AG10803 (cell line): ENCODE measurements at regions not wholly inside any gene's neighbourhood (a gene's known extent, or its start where the extent isn't known, plus 50 kb on each side); places are given as distances from the start of the nearest gene placed in this dataset.

Experiments
- DNase-seq: peaks from one replicate; pipeline ENCODE4 v3.0.0; 2010; ENCODE audit warnings: low read depth
- H3K4me3 ChIP-seq: 2 replicates; pipeline ENCODE4 v1.5.1; 2011; ENCODE audit warnings: mild to moderate bottlenecking, low read length, control low read depth
- CTCF ChIP-seq: conservative IDR thresholded peaks from 2 replicates; pipeline ENCODE4 v1.5.1; 2011; ENCODE audit warnings: mild to moderate bottlenecking, low read length, control low read depth, inconsistent platforms

GRCh38 chr14:44372807-44373489 is 134.1 kb downstream of the FSCB start:
- H3K4me3 ChIP-seq: no peak overlapping the region
- no peak for TF ChIP-seq CTCF
- DNase-seq: no peak

- no peak overlapping the region for H3K4me3 ChIP-seq
- no peak for TF ChIP-seq CTCF
- no peak for DNase-seq
Measured at GRCh38 chr14:44372231-44372630, 134.9 kb downstream of the FSCB start.

- no peak for TF ChIP-seq CTCF
- no peak for DNase-seq
- H3K4me3 ChIP-seq: no peak overlapping the region
Measured at GRCh38 chr14:44370727-44371126, 136.4 kb downstream of the FSCB start.

GRCh38 chr14:44369401-44370123 is 137.5 kb downstream of the FSCB start:
- no peak for DNase-seq
- TF ChIP-seq CTCF: no peak
- no peak overlapping the region for H3K4me3 ChIP-seq

- no peak overlapping the region for H3K4me3 ChIP-seq
- TF ChIP-seq CTCF: no peak
- DNase-seq: no peak
Measured at GRCh38 chr14:44361083-44361482, 146.0 kb downstream of the FSCB start.

GRCh38 chr14:44353805-44354204 is 153.3 kb downstream of the FSCB start:
- H3K4me3 ChIP-seq: no peak overlapping the region
- no peak for TF ChIP-seq CTCF
- DNase-seq: no peak

GRCh38 chr14:44352201-44352600 is 154.9 kb downstream of the FSCB start:
- no peak for TF ChIP-seq CTCF
- DNase-seq: no peak
- H3K4me3 ChIP-seq: no peak overlapping the region
